A549 (cell line): ENCODE measurements at regions not wholly inside any gene's neighbourhood (a gene's known extent, or its start where the extent isn't known, plus 50 kb on each side); places are given as distances from the start of the nearest gene placed in this dataset.

Experiments used
- ATAC-seq, 2 experiments: fragments of 200-7000 bp in 1 of 2; fragments of >200 bp in 1 of 2; cut with Nextera tagmentation in 1 of 2; cut with Tn5 transposase in 1 of 2; 3 replicates each; pipeline versions ENCODE4 v1.8.0 to v1.9.1; 2018 to 2020; ENCODE audit warnings: mild to moderate bottlenecking in 1 of 2, moderate library complexity in 1 of 2
- CTCF ChIA-PET: fragments of 300-600 bp; sonication (Branson Sonifier 250); formaldehyde crosslinking; extraction: SDS; loops from one replicate; lab custom pipeline; 2021; ENCODE audit warnings: antibody characterized with exemption, inconsistent platforms; lab: Yijun Ruan, JAX
- POLR2A ChIA-PET: fragments of 350-600 bp; formaldehyde crosslinking; extraction: SDS; loops from one replicate; lab custom pipeline; 2021; ENCODE audit warnings: antibody characterized with exemption, inconsistent platforms; lab: Yijun Ruan, JAX
- DNase-seq, 2 experiments: peaks; one replicate each; pipeline versions ENCODE4 v3.0.0 to v3.0.0-alpha.2; 2011 to 2016; ENCODE audit warnings: low read depth in 1 of 2, low spot score in 1 of 2
- FAIRE-seq: peaks from 2 replicates; lab custom pipeline; 2011; peaks lifted over from hg19 to GRCh38; lab: Jason Lieb, UNC
- H3K27ac ChIP-seq, 2 experiments: fragments of >200 bp; sonication (Bioruptor Twin); formaldehyde crosslinking; 3 replicates each; pipeline ENCODE4 v1.5.1; 2016 to 2017
- H3K4me1 ChIP-seq: fragments of >200 bp; sonication (Bioruptor Twin); formaldehyde crosslinking; 3 replicates; pipeline ENCODE4 v1.6.1; 2016
- H3K4me2 ChIP-seq: fragments of >200 bp; sonication (Bioruptor Twin); formaldehyde crosslinking; 3 replicates; pipeline ENCODE4 v1.6.1; 2016
- H3K4me3 ChIP-seq: fragments of >200 bp; sonication (Bioruptor Twin); formaldehyde crosslinking; 3 replicates; pipeline ENCODE4 v1.5.1; 2016
- H3K9me3 ChIP-seq: fragments of >200 bp; sonication (Bioruptor Twin); formaldehyde crosslinking; 3 replicates; pipeline ENCODE4 v1.6.1; 2016
- CHD4 ChIP-seq: fragments of 200-600 bp; sonication (generic); IDR thresholded peaks from 2 replicates; pipeline ENCODE4 v1.6.1; 2016; ENCODE audit warnings: antibody characterized with exemption, mild to moderate bottlenecking, borderline replicate concordance
- EHF ChIP-seq: fragments of 250-450 bp; sonication (Bioruptor Pico); IDR thresholded peaks from 2 replicates; pipeline ENCODE4 v1.5.0; 2020; ENCODE audit warnings: mild to moderate bottlenecking
- HEYL ChIP-seq: fragments of 250-450 bp; sonication (Bioruptor Pico); IDR thresholded peaks from 2 replicates; pipeline ENCODE4 v1.8.0; 2021; ENCODE audit warnings: mild to moderate bottlenecking, moderate library complexity
- HOXA7 ChIP-seq: fragments of 250-450 bp; sonication (Bioruptor Pico); IDR thresholded peaks from 2 replicates; pipeline ENCODE4 v1.5.0; 2020; ENCODE audit warnings: mild to moderate bottlenecking, moderate library complexity
- HOXB5 ChIP-seq: fragments of 250-450 bp; sonication (Bioruptor Pico); IDR thresholded peaks from 2 replicates; pipeline ENCODE4 v1.5.0; 2020; ENCODE audit warnings: mild to moderate bottlenecking, moderate library complexity
- JUNB ChIP-seq: fragments of >200 bp; sonication (Bioruptor Twin); formaldehyde crosslinking; IDR thresholded peaks from 2 replicates; pipeline ENCODE4 v1.6.1; 2016
- KDM1A ChIP-seq: fragments of 200-600 bp; sonication (generic); IDR thresholded peaks from 2 replicates; pipeline ENCODE4 v1.6.1; 2016; ENCODE audit warnings: low read depth, mild to moderate bottlenecking
- KDM5A ChIP-seq: fragments of 200-600 bp; sonication (generic); IDR thresholded peaks from 2 replicates; pipeline ENCODE4 v1.6.1; 2016; ENCODE audit warnings: antibody characterized with exemption, mild to moderate bottlenecking
- MAFK ChIP-seq: fragments of 450-650 bp; IDR thresholded peaks from 2 replicates; pipeline ENCODE4 v1.6.1; 2014; ENCODE audit not compliant: partially characterized antibody
- MAZ ChIP-seq: fragments of 150-350 bp; IDR thresholded peaks from 2 replicates; pipeline ENCODE4 v1.6.1; 2014; ENCODE audit warnings: antibody characterized with exemption, low read depth, low read length, borderline replicate concordance
- NR3C1 ChIP-seq: fragments of >200 bp; sonication (Bioruptor Twin); formaldehyde crosslinking; IDR thresholded peaks from 3 replicates; pipeline ENCODE4 v1.6.1; 2017
- PHF8 ChIP-seq: fragments of 200-600 bp; sonication (generic); IDR thresholded peaks from 2 replicates; pipeline ENCODE4 v1.6.1; 2016; ENCODE audit warnings: low read depth, mild to moderate bottlenecking, antibody characterized with exemption, moderate library complexity, borderline replicate concordance
- RARB ChIP-seq: fragments of 250-450 bp; sonication (Bioruptor Pico); IDR thresholded peaks from 2 replicates; pipeline ENCODE4 v1.8.0; 2021; ENCODE audit warnings: mild to moderate bottlenecking, moderate library complexity
- RCOR1 ChIP-seq: fragments of 150-350 bp; IDR thresholded peaks from 2 replicates; pipeline ENCODE4 v1.6.1; 2014; ENCODE audit warnings: antibody characterized with exemption, low read length, low read depth
- TFCP2L1 ChIP-seq: fragments of 250-450 bp; sonication (Bioruptor Pico); IDR thresholded peaks from 2 replicates; pipeline ENCODE4 v1.5.0; 2021; ENCODE audit warnings: mild to moderate bottlenecking
- ZFP36 ChIP-seq: fragments of 450-650 bp; IDR thresholded peaks from 2 replicates; pipeline ENCODE4 v1.6.1; 2014; ENCODE audit warnings: borderline replicate concordance; ENCODE audit not compliant: partially characterized antibody
- ZSCAN20 ChIP-seq: fragments of 250-450 bp; sonication (Bioruptor Pico); IDR thresholded peaks from 2 replicates; pipeline ENCODE4 v1.8.0; 2022; ENCODE audit warnings: mild to moderate bottlenecking, moderate library complexity
- WGBS: methylation state at CpG from one replicate; pipeline ENCODE4 v1.1.6; 2017; ENCODE audit errors: missing lambda C conversion rate; 5-methylcytosine and 5-hydroxymethylcytosine counted together
- TF ChIP-seq, protein P1 (sequence below): fragments of >200 bp; sonication (Bioruptor Twin); formaldehyde crosslinking; IDR thresholded peaks from 3 replicates; pipeline ENCODE4 v1.5.1; 2016
- TF ChIP-seq, protein P2 (sequence below): fragments of 200-600 bp; sonication (generic); IDR thresholded peaks from 2 replicates; pipeline ENCODE4 v1.6.1; 2016; ENCODE audit warnings: antibody characterized with exemption, mild to moderate bottlenecking, moderate library complexity

DNA sequence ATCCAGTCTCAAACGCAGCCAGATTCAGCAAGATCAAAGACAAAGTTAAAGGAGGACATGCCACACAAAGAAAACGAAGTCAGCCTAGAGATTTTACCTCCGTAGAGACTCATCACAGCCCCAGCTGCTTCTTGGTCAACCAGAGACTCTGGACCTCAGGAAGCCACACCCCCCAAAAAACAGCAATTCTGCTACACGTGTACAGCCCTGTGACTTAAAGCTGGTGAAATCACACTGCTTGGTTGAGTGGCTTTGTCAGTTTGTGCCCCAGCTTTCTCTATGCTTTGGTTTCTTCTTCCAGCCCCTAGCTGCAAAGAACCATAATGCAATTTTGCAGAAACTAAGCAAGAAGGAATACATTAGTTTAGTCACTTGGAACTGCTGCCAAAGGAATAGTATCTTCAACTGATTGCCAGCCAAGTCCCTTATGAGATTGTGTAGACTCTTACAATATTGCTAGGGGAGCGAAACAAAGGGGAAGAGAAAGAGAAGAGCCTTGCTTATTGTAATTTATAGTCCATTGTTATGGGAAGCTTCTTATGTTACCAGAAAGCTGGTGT is 158.8 kb upstream of the ZNF462 start (continued):
- TF ChIP-seq KDM1A (no peak), NR3C1 (no peak), HEYL (CRISPR knock-in tag) (no peak), CHD4 (no peak), RARB (no peak), RCOR1 (no peak)

DNA sequence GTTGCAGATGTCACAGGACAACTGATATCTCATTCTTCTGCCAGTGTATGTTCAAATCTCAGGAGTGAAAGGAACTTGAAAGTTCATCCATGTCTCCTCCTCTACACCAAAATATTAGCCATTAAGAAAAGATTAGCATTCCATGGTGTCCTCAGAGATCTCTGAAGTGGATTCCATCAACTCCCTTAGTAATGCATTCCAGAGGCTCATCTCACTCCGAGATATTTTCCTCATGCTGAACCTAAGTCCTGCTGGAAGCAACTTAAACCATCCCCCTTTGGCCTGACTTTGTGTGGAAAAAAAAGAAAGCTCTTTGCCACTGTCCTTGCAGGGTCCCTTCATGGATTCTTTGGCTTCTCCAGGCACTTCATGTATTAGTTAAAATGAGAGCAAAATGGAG is 155.7 kb upstream of the ZNF462 start:
- POLR2A ChIA-PET, result no interaction called here
- Histone ChIP-seq H3K27ac (no peak overlapping the region), H3K4me2 (no peak overlapping the region), H3K4me1 (no peaks in the 10 kb centered on the region), H3K4me3 (no peak overlapping the region), H3K9me3 (no peaks in the 10 kb centered on the region)
- ATAC-seq (no peak), DNase-seq (no peak), FAIRE-seq (no peak)
- WGBS, result 0% methylated on average over 1 of the region's 1 CpG
- CTCF ChIA-PET, result interaction anchor here (1.1 kb wide), 1 partner anchor 17 kb away, joined by 3 read pairs; no protein-coding TSS in a partner anchor
- TF ChIP-seq KDM1A (no peak), HOXB5 (CRISPR knock-in tag) (no peak), TFCP2L1 (CRISPR knock-in tag) (no peak), RCOR1 (no peak), ZFP36 (no peak), MAZ (no peak), EHF (CRISPR knock-in tag) (no peak), HOXA7 (CRISPR knock-in tag) (no peak), ZSCAN20 (CRISPR knock-in tag) (no peak), PHF8 (no peak)
- TF ChIP-seq, protein P1, sequence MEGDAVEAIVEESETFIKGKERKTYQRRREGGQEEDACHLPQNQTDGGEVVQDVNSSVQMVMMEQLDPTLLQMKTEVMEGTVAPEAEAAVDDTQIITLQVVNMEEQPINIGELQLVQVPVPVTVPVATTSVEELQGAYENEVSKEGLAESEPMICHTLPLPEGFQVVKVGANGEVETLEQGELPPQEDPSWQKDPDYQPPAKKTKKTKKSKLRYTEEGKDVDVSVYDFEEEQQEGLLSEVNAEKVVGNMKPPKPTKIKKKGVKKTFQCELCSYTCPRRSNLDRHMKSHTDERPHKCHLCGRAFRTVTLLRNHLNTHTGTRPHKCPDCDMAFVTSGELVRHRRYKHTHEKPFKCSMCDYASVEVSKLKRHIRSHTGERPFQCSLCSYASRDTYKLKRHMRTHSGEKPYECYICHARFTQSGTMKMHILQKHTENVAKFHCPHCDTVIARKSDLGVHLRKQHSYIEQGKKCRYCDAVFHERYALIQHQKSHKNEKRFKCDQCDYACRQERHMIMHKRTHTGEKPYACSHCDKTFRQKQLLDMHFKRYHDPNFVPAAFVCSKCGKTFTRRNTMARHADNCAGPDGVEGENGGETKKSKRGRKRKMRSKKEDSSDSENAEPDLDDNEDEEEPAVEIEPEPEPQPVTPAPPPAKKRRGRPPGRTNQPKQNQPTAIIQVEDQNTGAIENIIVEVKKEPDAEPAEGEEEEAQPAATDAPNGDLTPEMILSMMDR, result no peak
- TF ChIP-seq, protein P2, sequence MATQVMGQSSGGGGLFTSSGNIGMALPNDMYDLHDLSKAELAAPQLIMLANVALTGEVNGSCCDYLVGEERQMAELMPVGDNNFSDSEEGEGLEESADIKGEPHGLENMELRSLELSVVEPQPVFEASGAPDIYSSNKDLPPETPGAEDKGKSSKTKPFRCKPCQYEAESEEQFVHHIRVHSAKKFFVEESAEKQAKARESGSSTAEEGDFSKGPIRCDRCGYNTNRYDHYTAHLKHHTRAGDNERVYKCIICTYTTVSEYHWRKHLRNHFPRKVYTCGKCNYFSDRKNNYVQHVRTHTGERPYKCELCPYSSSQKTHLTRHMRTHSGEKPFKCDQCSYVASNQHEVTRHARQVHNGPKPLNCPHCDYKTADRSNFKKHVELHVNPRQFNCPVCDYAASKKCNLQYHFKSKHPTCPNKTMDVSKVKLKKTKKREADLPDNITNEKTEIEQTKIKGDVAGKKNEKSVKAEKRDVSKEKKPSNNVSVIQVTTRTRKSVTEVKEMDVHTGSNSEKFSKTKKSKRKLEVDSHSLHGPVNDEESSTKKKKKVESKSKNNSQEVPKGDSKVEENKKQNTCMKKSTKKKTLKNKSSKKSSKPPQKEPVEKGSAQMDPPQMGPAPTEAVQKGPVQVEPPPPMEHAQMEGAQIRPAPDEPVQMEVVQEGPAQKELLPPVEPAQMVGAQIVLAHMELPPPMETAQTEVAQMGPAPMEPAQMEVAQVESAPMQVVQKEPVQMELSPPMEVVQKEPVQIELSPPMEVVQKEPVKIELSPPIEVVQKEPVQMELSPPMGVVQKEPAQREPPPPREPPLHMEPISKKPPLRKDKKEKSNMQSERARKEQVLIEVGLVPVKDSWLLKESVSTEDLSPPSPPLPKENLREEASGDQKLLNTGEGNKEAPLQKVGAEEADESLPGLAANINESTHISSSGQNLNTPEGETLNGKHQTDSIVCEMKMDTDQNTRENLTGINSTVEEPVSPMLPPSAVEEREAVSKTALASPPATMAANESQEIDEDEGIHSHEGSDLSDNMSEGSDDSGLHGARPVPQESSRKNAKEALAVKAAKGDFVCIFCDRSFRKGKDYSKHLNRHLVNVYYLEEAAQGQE, result no peak

DNA sequence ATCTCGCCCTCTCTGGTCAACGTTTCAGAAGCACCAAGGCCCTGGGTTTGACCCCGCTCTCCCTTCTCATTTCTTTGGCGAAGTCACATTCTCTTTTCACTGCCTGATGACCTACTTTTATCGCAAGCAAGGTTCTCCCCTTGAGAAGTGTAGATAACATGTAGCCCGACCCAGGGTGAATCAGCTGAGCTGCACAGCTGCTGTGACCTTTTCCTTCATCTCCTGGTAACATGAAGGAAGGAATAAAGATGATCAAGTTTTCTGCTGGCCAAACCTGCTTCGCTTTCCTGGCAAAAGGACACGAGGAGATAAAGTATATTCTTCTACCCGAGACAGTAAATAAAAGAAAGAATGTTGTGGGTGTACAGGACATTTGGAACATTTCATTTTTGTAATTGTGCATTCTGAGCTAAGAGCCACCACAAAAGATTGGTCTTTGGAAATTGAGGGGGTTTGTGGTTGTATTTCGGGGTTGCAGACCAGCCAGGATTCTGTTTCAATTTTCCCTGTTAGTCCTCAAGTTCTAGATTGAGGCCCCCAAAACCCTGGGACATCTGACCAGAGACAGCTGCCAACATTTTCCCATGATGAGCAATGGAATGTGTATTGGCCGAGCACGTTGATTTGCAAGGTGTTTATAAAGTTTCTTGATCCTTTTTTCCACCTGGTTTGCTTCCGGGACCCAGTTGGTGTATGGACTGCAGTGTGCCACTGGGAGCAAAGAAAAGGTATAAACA is 155.1 kb upstream of the ZNF462 start:
- H3K27ac ChIP-seq, result no peak overlapping the region
- WGBS, result 16% methylated on average over 13 of the region's 13 CpGs
- no peak for FAIRE-seq

More for the DNA sequence above, 155.1 kb upstream of the ZNF462 start:
- Histone ChIP-seq H3K4me1 (no peaks in the 10 kb centered on the region), H3K4me2 (0 out of 3 replicates have a peak overlapping the region, but pooled peaks have one; percentile 16)
- no peak for DNase-seq
- POLR2A ChIA-PET, result no interaction called here
- TF ChIP-seq MAFK (no peak), JUNB (no peak), KDM5A (no peak)
- TF ChIP-seq, all 56 proteins: peak for 0
- no peak overlapping the region for H3K4me3 ChIP-seq
- CTCF ChIA-PET, result no interaction called here
- H3K9me3 ChIP-seq, result no peaks in the 10 kb centered on the region
- no peak for ATAC-seq
